Activated CD8-positive, alpha-beta T cell treated with anti-CD3 and anti-CD28 coated beads, Interleukin-2, amount 10 ng/mL, durations not matched to agents 7 days and 5 days (primary cell): ENCODE measurements at regions not wholly inside any gene's neighbourhood (a gene's known extent, or its start where the extent isn't known, plus 50 kb on each side); places are given as distances from the start of the nearest gene placed in this dataset.
"Not testable (repeated sequence)": the region's sequence is repeated elsewhere in the genome, so short reads cannot be mapped to it uniquely, and the experiment has no call there.

Source experiments
- ATAC-seq: fragments of 150-1000 bp; cut with Tn5 transposase; one replicate; pipeline ENCODE4 v1.10.0; 2021; ENCODE audit warnings: moderate library complexity
- CTCF ChIA-PET: fragments of 350-600 bp; sonication (Branson Sonifier 250); formaldehyde crosslinking; loops from one replicate; lab custom pipeline; 2021; ENCODE audit warnings: antibody characterized with exemption; lab: Charles Lee
- POLR2A ChIA-PET: fragments of 350-600 bp; sonication (Branson Sonifier 250); formaldehyde crosslinking; loops from one replicate; lab custom pipeline; 2021; ENCODE audit warnings: antibody characterized with exemption; lab: Charles Lee
- DNase-seq: peaks from one replicate; pipeline ENCODE4 v3.0.0-alpha.2; 2020
- H3K27ac Mint-ChIP-seq: one replicate; pipeline ENCODE4 v1.8.0; 2021; ENCODE audit warnings: mild to moderate bottlenecking, mixed read lengths
- H3K27me3 Mint-ChIP-seq: one replicate; pipeline ENCODE4 v1.8.0; 2021; ENCODE audit warnings: low read depth, mixed read lengths
- H3K36me3 Mint-ChIP-seq: one replicate; pipeline ENCODE4 v1.8.0; 2021; ENCODE audit warnings: low read depth, mixed read lengths
- H3K4me1 Mint-ChIP-seq: one replicate; pipeline ENCODE4 v1.8.0; 2021; ENCODE audit warnings: low read depth, mixed read lengths
- H3K4me3 Mint-ChIP-seq: one replicate; pipeline ENCODE4 v1.8.0; 2021; ENCODE audit warnings: mild to moderate bottlenecking, mixed read lengths
- H3K9me3 Mint-ChIP-seq: one replicate; pipeline ENCODE4 v1.8.0; 2022; ENCODE audit warnings: mixed read lengths; ENCODE audit not compliant: insufficient read depth

DNA sequence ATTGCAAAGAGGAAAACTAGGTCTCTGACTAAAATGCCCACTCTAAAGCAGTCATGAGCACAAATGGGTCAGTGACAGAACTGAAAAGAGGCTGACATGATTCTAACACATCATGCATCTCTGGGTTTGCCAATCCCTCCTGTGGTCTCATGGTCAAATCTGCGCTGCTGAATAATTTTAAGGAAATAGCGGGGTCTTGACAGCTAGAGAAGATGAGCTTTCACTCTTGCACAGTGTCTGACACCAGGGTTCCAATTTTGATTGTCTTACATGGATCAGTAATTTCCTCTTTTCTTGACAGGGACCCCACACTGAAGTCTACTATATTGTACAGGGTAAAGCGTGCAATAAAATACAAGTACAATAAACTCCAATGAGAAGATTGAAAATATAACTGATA, 236.8 kb upstream of the CNR1 start:
- Mint-ChIP-seq H3K27me3 (no peaks in the 10 kb centered on the region), H3K4me3 (no peak overlapping the region), H3K4me1 (no peaks in the 10 kb centered on the region), H3K9me3 (no peaks in the 10 kb centered on the region), H3K36me3 (no peaks in the 10 kb centered on the region), H3K27ac (no peak overlapping the region)
- CTCF ChIA-PET, result no interaction called here
- ATAC-seq (no peak), DNase-seq (no peak)
- POLR2A ChIA-PET, result no interaction called here

DNA sequence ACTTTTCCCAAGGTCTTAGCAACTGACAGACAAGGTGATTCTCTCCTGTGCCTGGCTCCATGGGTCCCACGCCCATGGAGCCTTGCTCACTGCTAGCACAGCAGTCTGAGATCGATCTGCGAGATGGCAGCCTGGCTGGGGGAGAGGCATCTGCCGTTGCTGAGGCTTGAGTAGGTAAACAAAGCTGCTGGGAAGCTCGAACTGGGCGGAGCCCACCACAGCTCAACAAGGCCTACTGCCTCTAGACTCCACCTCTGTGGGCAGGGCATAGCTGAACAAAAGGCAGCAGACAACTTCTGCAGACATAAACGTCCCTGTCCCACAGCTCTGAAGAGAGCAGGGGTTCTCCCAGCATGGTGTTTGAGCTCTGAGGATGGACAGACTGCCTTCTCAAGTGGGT, 224.9 kb upstream of the CNR1 start:
- not testable (repeated sequence) for H3K4me1 Mint-ChIP-seq

DNA sequence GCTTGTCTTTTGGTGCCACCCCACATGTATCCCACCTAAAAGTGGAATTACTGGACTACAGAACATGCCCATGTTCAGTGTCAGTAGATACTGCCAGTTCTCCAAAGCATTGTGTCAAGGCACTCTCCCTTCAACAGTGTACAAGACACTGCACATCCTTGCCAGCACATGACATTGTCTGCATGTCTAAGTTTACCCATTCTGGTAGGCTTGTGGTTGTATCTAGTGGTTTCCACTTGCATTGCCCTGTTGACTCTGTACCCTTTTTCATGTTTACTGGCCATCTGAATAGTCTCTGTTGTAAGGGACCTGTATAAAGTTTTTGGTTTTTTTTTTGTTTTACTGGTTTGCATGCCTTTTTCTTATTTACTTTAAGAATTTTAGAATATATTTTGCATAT, 222.4 kb upstream of the CNR1 start:
- no peaks in the 10 kb centered on the region for H3K27me3 Mint-ChIP-seq
- POLR2A ChIA-PET, result no interaction called here
- CTCF ChIA-PET, result no interaction called here
- ATAC-seq (no peak), DNase-seq (no peak)
- no peaks in the 10 kb centered on the region for H3K9me3 Mint-ChIP-seq
- H3K36me3 Mint-ChIP-seq, result no peaks in the 10 kb centered on the region
- no peak overlapping the region for H3K27ac Mint-ChIP-seq
- no peak overlapping the region for H3K4me3 Mint-ChIP-seq
- no peaks in the 10 kb centered on the region for H3K4me1 Mint-ChIP-seq

More for the DNA sequence above, 224.9 kb upstream of the CNR1 start:
- H3K27me3 Mint-ChIP-seq, CTCF ChIA-PET, H3K4me3 Mint-ChIP-seq, H3K27ac Mint-ChIP-seq, DNase-seq, H3K36me3 Mint-ChIP-seq, ATAC-seq, H3K9me3 Mint-ChIP-seq, POLR2A ChIA-PET: not testable (repeated sequence)

DNA sequence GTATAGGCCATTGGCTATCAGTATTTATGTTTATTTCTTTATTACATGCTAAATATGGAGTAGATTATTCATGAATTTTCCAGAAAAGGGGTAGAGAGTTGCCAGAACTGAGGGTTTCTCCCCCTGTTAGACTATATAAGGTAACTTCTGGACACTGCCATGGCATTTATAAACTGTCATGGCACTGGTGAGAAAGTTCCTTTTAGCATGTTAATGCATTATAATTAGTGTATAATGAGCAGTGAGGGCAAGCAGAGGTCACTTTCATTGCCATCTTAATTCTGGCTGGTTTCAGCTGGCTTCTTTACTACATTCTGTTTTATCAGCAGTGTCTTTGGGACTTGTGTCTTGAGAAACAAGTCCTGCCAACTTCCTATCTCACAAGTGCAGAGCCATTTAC, 220.0 kb upstream of the CNR1 start:
- H3K36me3 Mint-ChIP-seq, result no peaks in the 10 kb centered on the region
- no peak for DNase-seq
- ChIA-PET POLR2A (no interaction called here), CTCF (no interaction called here)
- no peak overlapping the region for H3K27ac Mint-ChIP-seq
- no peak for ATAC-seq
- H3K9me3 Mint-ChIP-seq, result no peaks in the 10 kb centered on the region
- H3K27me3 Mint-ChIP-seq, result no peaks in the 10 kb centered on the region
- no peak overlapping the region for H3K4me3 Mint-ChIP-seq
- H3K4me1 Mint-ChIP-seq, result no peaks in the 10 kb centered on the region

DNA sequence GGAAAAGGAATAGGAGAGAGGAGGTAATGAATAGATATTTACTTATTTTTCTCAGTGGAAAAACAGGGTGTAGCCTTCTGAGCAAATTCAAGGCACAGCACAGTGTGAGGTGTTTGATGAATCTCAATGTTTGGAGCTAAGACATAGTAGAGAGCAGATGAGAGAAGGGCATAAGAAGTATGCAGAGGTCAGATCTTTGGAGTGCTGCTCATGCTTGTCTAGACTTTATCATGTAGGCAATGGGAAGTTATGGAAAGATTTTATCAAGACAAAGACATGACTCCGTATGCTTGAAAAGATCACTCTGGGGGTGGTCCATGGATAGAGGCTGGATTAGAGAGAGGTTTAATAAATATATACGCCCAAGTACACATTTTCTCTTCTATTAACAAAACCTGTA, 217.0 kb upstream of the CNR1 start:
- ChIA-PET POLR2A (no interaction called here), CTCF (no interaction called here)
- H3K27me3 Mint-ChIP-seq, result no peaks in the 10 kb centered on the region
- no peak overlapping the region for H3K4me3 Mint-ChIP-seq
- DNase-seq, result no peak
- H3K9me3 Mint-ChIP-seq, result no peaks in the 10 kb centered on the region
- H3K27ac Mint-ChIP-seq, result no peak overlapping the region
- no peak for ATAC-seq
- H3K4me1 Mint-ChIP-seq, result no peaks in the 10 kb centered on the region
- no peaks in the 10 kb centered on the region for H3K36me3 Mint-ChIP-seq

DNA sequence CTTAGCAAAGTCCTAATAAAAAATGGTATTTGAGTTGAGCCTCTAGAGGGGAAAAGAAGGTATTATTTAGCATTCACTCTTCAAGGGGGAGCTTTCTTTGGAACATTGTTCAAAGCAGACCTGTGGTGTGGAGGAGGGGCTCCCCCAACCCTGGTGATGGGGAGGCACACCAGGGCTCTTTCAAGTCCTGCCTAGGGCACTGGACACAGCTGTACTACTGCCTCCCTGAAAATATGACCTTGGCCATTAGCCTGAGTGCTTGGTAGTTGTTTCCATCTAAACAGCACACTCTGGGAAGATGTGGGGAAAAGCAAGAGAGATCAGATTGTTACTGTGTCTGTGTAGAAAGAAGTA, 215.1 kb upstream of the CNR1 start:
- no peak overlapping the region for H3K27ac Mint-ChIP-seq
- no peaks in the 10 kb centered on the region for H3K9me3 Mint-ChIP-seq
- no peaks in the 10 kb centered on the region for H3K27me3 Mint-ChIP-seq
- ATAC-seq (no peak), DNase-seq (no peak)
- H3K4me3 Mint-ChIP-seq, result no peak overlapping the region
- POLR2A ChIA-PET, result no interaction called here
- H3K4me1 Mint-ChIP-seq, result no peaks in the 10 kb centered on the region
- H3K36me3 Mint-ChIP-seq, result no peaks in the 10 kb centered on the region
- CTCF ChIA-PET, result no interaction called here

DNA sequence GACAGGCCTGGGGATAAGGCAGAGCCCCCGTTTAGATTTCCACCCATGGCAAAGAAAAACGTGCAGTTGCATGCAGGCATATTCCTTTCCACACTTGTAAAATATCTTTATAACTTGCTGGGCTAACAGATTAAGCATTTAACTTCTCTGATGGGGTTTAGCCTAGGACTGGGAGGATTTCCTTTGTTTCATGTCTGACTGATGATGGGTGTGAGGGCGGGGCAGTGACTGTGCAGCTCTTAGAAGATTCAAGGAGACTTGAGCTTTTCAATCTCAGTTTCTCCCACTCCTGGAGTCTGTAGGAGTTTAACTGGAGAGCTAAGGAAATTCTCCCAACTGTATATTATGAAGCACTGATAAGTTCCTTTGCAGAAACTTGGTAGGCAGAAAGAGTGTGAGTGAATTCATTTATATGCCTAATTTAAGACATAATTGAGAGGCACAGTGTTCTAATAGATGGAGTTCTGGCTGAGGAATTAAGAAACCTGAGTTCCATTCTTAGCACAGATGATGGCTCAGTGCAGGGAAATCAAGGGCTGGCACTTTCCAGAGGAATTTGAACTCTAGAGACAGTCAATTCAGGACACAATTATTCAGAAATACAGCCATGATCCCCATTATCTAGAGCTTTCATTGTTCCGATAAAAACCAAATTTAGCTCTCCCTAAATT, 214.6 kb upstream of the CNR1 start:
- no peak for DNase-seq
- no peaks in the 10 kb centered on the region for H3K27me3 Mint-ChIP-seq
- ChIA-PET CTCF (no interaction called here), POLR2A (no interaction called here)
- no peak overlapping the region for H3K27ac Mint-ChIP-seq
- no peak overlapping the region for H3K4me3 Mint-ChIP-seq
- ATAC-seq, result no peak
- H3K36me3 Mint-ChIP-seq, result no peaks in the 10 kb centered on the region
- no peaks in the 10 kb centered on the region for H3K4me1 Mint-ChIP-seq
- no peaks in the 10 kb centered on the region for H3K9me3 Mint-ChIP-seq

DNA sequence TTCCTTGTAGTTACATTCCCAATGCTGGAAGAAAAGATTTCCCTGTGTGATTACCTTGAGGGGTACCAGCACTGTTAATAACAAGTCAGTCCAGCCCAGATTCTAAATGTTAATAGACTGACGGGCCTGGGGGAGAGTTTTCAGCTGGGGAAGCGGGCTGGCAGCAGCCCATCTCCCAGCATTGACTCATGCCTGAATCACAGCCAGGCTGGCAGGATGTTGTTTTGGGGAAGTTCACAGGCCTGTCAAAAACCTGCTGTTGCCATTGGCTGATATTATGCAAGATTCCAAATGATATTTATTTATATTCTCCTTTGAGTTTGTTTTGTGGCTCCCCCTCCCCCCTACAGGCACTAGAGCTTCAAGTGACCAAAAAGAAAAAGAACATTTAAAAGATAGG, 213.9 kb upstream of the CNR1 start:
- Mint-ChIP-seq H3K27ac (no peak overlapping the region), H3K36me3 (no peaks in the 10 kb centered on the region), H3K27me3 (no peaks in the 10 kb centered on the region), H3K9me3 (no peaks in the 10 kb centered on the region), H3K4me3 (no peak overlapping the region), H3K4me1 (no peaks in the 10 kb centered on the region)
- POLR2A ChIA-PET, result no interaction called here
- ATAC-seq, result no peak
- CTCF ChIA-PET, result no interaction called here
- DNase-seq, result no peak

DNA sequence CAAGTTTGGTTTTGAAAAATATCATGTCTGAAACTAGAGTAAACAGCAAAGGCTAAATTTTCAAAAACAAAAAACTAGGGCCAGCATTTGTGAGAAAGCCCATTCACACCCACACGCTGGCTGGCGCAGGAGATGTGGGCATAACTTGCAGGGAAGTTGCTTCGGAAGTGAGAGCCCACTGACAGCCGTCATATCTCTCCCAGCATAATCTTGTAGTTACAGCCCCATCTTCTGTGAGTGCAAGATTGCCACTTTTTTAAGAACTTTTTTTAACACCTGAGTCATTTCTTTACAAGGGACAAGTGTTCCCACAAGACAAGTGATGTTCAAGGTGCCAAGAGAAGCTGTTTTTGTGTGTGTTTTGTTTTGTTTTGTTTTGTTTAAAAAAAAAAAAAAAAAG, 212.5 kb upstream of the CNR1 start:
- no peak for ATAC-seq
- ChIA-PET POLR2A (no interaction called here), CTCF (no interaction called here)
- Mint-ChIP-seq H3K4me1 (no peaks in the 10 kb centered on the region), H3K9me3 (no peaks in the 10 kb centered on the region), H3K4me3 (no peak overlapping the region), H3K27me3 (no peaks in the 10 kb centered on the region), H3K27ac (no peak overlapping the region), H3K36me3 (no peaks in the 10 kb centered on the region)
- DNase-seq, result no peak

DNA sequence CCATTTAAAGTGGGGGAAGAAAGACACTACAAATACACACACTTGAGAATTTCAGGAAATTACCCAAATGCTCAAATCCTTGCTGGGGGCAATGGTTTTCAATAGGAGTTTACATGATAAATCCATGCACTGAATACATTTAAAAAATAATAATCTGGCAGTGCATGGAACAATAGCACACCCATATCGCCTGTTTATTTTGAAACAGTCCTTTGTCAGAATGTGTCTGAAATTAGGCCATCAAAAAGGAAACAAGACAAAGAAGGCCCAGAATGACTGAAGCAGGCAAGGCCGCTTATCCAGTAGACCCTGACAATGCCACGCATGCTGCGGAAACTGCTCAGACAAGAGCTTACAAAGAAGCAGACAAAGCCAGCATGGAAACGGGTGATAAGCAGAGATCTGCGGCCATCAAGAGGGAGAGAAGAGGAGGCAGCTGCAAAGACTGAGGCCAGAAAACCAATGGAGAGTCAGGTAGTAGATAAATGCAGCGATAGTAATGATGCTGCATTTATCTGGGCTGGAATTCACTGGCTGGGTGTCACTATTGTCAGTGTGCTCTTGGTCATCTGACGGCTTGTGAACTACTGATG, 211.9 kb upstream of the CNR1 start:
- DNase-seq, result no peak
- H3K27ac Mint-ChIP-seq, result no peak overlapping the region
- no peak for ATAC-seq
- H3K4me3 Mint-ChIP-seq, result no peak overlapping the region
- ChIA-PET POLR2A (no interaction called here), CTCF (interaction anchor here (1.8 kb wide), 1 partner anchor 11 kb away, joined by 4 read pairs; no protein-coding TSS in a partner anchor)
- H3K9me3 Mint-ChIP-seq, result no peaks in the 10 kb centered on the region
- no peaks in the 10 kb centered on the region for H3K4me1 Mint-ChIP-seq
- H3K27me3 Mint-ChIP-seq, result no peaks in the 10 kb centered on the region
- no peaks in the 10 kb centered on the region for H3K36me3 Mint-ChIP-seq

DNA sequence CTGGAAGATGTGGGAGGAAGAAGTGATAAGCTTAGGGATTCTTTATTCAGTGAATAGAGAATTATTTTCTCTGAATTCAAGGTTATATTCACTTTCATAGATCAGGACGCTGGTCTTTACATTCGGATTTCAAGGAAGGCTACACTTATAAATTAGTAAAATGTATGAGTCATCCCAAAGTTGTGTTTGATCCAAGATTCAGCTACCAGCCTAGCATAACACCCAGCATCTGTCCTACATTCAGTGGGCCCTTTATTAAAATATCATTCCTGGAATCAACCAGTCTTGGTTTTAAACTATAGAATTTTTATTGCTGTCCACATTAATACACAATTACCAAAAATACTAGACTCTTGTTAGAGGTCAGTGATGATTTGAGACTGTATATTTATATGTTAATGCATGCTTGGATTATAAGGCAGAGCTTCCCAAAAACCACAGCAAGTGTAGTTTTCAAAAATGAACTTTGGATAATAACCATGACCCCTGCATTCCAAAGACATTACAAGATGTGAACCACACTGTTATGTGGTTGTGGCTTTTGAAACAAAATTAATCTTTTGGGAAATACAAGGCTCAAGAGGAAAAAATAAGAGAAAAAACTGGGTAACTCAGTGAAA, 210.7 kb upstream of the CNR1 start:
- H3K4me1 Mint-ChIP-seq, result no peaks in the 10 kb centered on the region

DNA sequence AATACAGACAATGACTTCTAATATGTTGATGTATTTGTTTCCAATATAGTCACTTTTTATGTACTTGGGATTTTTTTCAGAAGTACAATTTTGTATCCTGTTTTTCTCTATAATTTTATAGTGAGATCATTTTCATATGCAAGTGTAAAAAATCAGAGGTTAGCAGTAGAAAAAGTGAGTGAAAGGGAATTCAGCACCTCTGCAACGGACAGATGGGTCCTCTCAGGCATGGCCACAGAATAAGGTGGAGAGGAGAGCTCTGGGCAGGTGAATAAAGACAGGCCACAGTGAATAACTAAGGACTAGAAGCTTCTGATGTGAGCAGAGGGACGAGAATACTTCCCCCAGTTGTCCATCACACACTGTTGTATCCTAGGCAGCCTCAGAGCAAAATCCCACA, 210.1 kb upstream of the CNR1 start:
- Mint-ChIP-seq H3K27me3 (no peaks in the 10 kb centered on the region), H3K4me1 (no peaks in the 10 kb centered on the region), H3K4me3 (no peak overlapping the region), H3K9me3 (no peaks in the 10 kb centered on the region), H3K36me3 (no peaks in the 10 kb centered on the region), H3K27ac (no peak overlapping the region)
- POLR2A ChIA-PET, result no interaction called here
- DNase-seq, result no peak
- ATAC-seq, result no peak
- CTCF ChIA-PET, result interaction anchor here (1.8 kb wide), 1 partner anchor 9 kb away, joined by 4 read pairs; no protein-coding TSS in a partner anchor

More for the DNA sequence above, 210.7 kb upstream of the CNR1 start:
- no peak overlapping the region for H3K4me3 Mint-ChIP-seq
- no peak overlapping the region for H3K27ac Mint-ChIP-seq
- DNase-seq (no peak), ATAC-seq (no peak)
- H3K9me3 Mint-ChIP-seq, result no peaks in the 10 kb centered on the region
- no peaks in the 10 kb centered on the region for H3K36me3 Mint-ChIP-seq
- ChIA-PET CTCF (interaction anchor here (1.8 kb wide), 1 partner anchor 10 kb away, joined by 4 read pairs; no protein-coding TSS in a partner anchor), POLR2A (no interaction called here)
- H3K27me3 Mint-ChIP-seq, result no peaks in the 10 kb centered on the region
